Fibroblast of lung (primary cell): ENCODE measurements at regions not wholly inside any gene's neighbourhood (a gene's known extent, or its start where the extent isn't known, plus 50 kb on each side); places are given as distances from the start of the nearest gene placed in this dataset.

Experiments used
- DNase-seq, 2 donors: peaks; one replicate each; pipeline versions ENCODE4 v3.0.0 to v3.0.0-alpha.2; 2010; ENCODE audit warnings: low read depth in 2 of 2
- H2AFZ ChIP-seq: 2 replicates; pipeline ENCODE4 v1.5.1; 2012; ENCODE audit warnings: low read length, control low read depth, inconsistent platforms
- H3K27ac ChIP-seq: 2 replicates; pipeline ENCODE4 v1.5.1; 2011; ENCODE audit warnings: low read length, control low read depth; ENCODE audit not compliant: insufficient read depth
- H3K27me3 ChIP-seq: 2 replicates; pipeline ENCODE4 v1.5.1; 2011; ENCODE audit warnings: mild to moderate bottlenecking, low read length; ENCODE audit not compliant: control insufficient read depth, insufficient read depth
- H3K36me3 ChIP-seq: 2 replicates; pipeline ENCODE4 v1.5.1; 2011; ENCODE audit warnings: low read length; ENCODE audit not compliant: control insufficient read depth, insufficient read depth
- H3K4me1 ChIP-seq: 2 replicates; pipeline ENCODE4 v1.5.1; 2011; ENCODE audit warnings: low read length; ENCODE audit not compliant: control insufficient read depth, insufficient read depth; ENCODE audit errors: extremely low read depth
- H3K4me2 ChIP-seq: 2 replicates; pipeline ENCODE4 v1.5.1; 2011; ENCODE audit warnings: low read length, control low read depth; ENCODE audit not compliant: insufficient read depth; ENCODE audit errors: extremely low read depth
- H3K4me3 ChIP-seq, 4 experiments: fragments of 200-600 bp in 1 of 4; sonication (generic) in 1 of 4; replicated peaks in 1 of 4; 2 replicates each; pipeline ENCODE4 v1.5.1; 2011 to 2016; ENCODE audit warnings: low read length in 4 of 4, low read depth in 3 of 4, mild to moderate bottlenecking in 3 of 4, control low read depth in 2 of 4, inconsistent platforms in 1 of 4, mixed read lengths in 1 of 4; ENCODE audit not compliant: insufficient read depth in 1 of 4; ENCODE audit errors: control extremely low read depth in 1 of 4
- H3K79me2 ChIP-seq: 2 replicates; pipeline ENCODE4 v1.5.1; 2012; ENCODE audit warnings: mild to moderate bottlenecking, low read length, inconsistent platforms; ENCODE audit not compliant: control insufficient read depth, insufficient read depth
- H3K9ac ChIP-seq: 2 replicates; pipeline ENCODE4 v1.5.1; 2011; ENCODE audit warnings: mild to moderate bottlenecking, low read length, control low read depth; ENCODE audit not compliant: insufficient read depth
- H3K9me3 ChIP-seq: 2 replicates; pipeline ENCODE4 v1.5.1; 2012; ENCODE audit warnings: low read depth, low read length; ENCODE audit not compliant: control insufficient read depth, insufficient read depth
- H4K20me1 ChIP-seq: 2 replicates; pipeline ENCODE4 v1.5.1; 2011; ENCODE audit warnings: low read length; ENCODE audit not compliant: control insufficient read depth, insufficient read depth; ENCODE audit errors: extremely low read depth
- EZH2 ChIP-seq: IDR thresholded peaks from 2 replicates; pipeline ENCODE4 v1.5.1; 2012; ENCODE audit warnings: low read length, control low read depth, mild to moderate bottlenecking; ENCODE audit errors: missing control alignments
- TF ChIP-seq, protein P1 (sequence below), 2 donors: IDR thresholded peaks in 1 of 2; conservative IDR thresholded peaks in 1 of 2; 1 replicate in 1 of 2; 2 replicates in 1 of 2; pipeline ENCODE4 v1.5.1; 2011 to 2012; ENCODE audit warnings: low read length in 2 of 2, control low read depth in 1 of 2, inconsistent platforms in 1 of 2, low read depth in 1 of 2, mild to moderate bottlenecking in 1 of 2

DNA sequence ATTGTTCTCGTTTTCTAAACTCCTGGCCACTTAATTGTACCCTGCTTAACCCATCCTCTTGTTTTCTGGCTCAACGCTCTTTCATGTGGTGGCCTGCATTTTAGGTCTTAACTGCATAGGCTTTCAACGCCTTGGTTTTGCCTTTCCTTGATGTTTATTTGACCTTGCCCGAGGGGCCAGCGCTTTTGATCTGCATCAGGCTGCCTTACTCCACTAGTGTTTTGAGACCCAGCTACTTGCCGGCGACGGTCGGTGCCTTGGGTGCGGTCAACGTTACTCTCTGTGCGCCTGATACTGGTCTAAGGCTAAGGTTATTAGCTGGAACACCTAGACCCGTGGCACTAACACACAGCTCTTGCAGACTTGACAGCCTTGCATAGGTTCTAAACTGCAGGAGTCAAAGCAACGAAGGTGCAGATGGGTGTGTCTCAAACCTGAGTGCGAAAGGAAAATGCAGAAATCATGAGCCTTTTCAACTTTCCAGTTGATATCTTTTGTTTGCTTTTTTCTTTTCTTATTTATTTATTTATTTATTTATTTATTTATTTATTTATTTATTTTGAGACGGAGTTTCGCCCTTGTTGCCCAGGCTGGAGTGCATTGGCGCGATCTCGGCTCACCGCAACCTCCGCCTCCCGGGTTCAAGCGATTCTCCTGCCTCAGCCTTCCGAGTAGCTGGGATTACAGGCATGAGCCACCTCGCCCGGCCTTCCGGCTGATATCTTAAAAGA is 138.8 kb downstream of the HFE start:
- H3K4me2 ChIP-seq: peak overlapping the region; percentile 13
- H3K9me3 ChIP-seq: no peaks in the 10 kb centered on the region
- TF ChIP-seq, protein P1, sequence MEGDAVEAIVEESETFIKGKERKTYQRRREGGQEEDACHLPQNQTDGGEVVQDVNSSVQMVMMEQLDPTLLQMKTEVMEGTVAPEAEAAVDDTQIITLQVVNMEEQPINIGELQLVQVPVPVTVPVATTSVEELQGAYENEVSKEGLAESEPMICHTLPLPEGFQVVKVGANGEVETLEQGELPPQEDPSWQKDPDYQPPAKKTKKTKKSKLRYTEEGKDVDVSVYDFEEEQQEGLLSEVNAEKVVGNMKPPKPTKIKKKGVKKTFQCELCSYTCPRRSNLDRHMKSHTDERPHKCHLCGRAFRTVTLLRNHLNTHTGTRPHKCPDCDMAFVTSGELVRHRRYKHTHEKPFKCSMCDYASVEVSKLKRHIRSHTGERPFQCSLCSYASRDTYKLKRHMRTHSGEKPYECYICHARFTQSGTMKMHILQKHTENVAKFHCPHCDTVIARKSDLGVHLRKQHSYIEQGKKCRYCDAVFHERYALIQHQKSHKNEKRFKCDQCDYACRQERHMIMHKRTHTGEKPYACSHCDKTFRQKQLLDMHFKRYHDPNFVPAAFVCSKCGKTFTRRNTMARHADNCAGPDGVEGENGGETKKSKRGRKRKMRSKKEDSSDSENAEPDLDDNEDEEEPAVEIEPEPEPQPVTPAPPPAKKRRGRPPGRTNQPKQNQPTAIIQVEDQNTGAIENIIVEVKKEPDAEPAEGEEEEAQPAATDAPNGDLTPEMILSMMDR (conservative IDR thresholded peaks at IDR 0.05 in 1 of 2, IDR thresholded peaks at IDR 0.05 in 1 of 2; ENCODE audit: low read depth in 1 of 2, low read length in 2 of 2): no peak
- peak overlapping the region in 1 of 4 experiments; percentile 87 for H3K4me3 ChIP-seq
- H4K20me1 ChIP-seq: no peaks in the 10 kb centered on the region
- no peaks in the 10 kb centered on the region for H3K79me2 ChIP-seq
- H3K27me3 ChIP-seq: no peaks in the 10 kb centered on the region
- no peak for DNase-seq
- no peak overlapping the region for H3K27ac ChIP-seq
- no peaks in the 10 kb centered on the region for H3K4me1 ChIP-seq
- H3K36me3 ChIP-seq: no peaks in the 10 kb centered on the region
- no peak overlapping the region for H2AFZ ChIP-seq
- no peak overlapping the region for H3K9ac ChIP-seq

GRCh38 chr6:26226579-26226967 is 138.4 kb upstream of the BTN3A2 start:
- TF ChIP-seq, protein P1 (conservative IDR thresholded peaks at IDR 0.05 in 1 of 2, IDR thresholded peaks at IDR 0.05 in 1 of 2; ENCODE audit: low read depth in 1 of 2, low read length in 2 of 2): no peak
- Histone ChIP-seq H3K4me3 (no peak overlapping the region), H3K9ac (no peak overlapping the region), H3K4me1 (no peaks in the 10 kb centered on the region), H3K9me3 (no peaks in the 10 kb centered on the region), H2AFZ (no peak overlapping the region), H3K36me3 (no peaks in the 10 kb centered on the region), H3K4me2 (no peak overlapping the region), H3K27ac (no peak overlapping the region), H3K79me2 (no peaks in the 10 kb centered on the region), H3K27me3 (no peaks in the 10 kb centered on the region), H4K20me1 (no peaks in the 10 kb centered on the region)
- DNase-seq: no peak

- no peaks in the 10 kb centered on the region for H3K79me2 ChIP-seq
- H3K9me3 ChIP-seq: no peaks in the 10 kb centered on the region
- no peak overlapping the region for H3K4me3 ChIP-seq
- H4K20me1 ChIP-seq: no peaks in the 10 kb centered on the region
- no peak overlapping the region for H3K4me2 ChIP-seq
- H3K9ac ChIP-seq: no peak overlapping the region
- H3K4me1 ChIP-seq: no peaks in the 10 kb centered on the region
- H3K27ac ChIP-seq: no peak overlapping the region
- TF ChIP-seq, protein P1 (conservative IDR thresholded peaks at IDR 0.05 in 1 of 2, IDR thresholded peaks at IDR 0.05 in 1 of 2; ENCODE audit: low read depth in 1 of 2, low read length in 2 of 2): no peak
- no peak for TF ChIP-seq EZH2
- no peaks in the 10 kb centered on the region for H3K36me3 ChIP-seq
- no peak overlapping the region for H2AFZ ChIP-seq
- no peak for DNase-seq
- no peaks in the 10 kb centered on the region for H3K27me3 ChIP-seq
These were observed 134.6 kb upstream of the BTN3A2 start for GRCh38 chr6:26230351-26230750.
